ENCODE measurements at regions not wholly inside any gene's neighbourhood (a gene's known extent, or its start where the extent isn't known, plus 50 kb on each side); places are given as distances from the start of the nearest gene placed in this dataset.
"Not testable (repeated sequence)": the region's sequence is repeated elsewhere in the genome, so short reads cannot be mapped to it uniquely, and the experiment has no call there.

- no peak for DNase-seq (ENCODE audit: low read depth)
- no peak for TF ChIP-seq CTCF (conservative IDR thresholded peaks at IDR 0.05; ENCODE audit: low read depth, low read length)
- H3K4me3 ChIP-seq (ENCODE audit: low read depth, low read length), result no peak overlapping the region
These were observed 308.0 kb upstream of the PIK3C3 start for GRCh38 chr18:41646915-41647620.

GRCh38 chr18:41645589-41646360 is 309.3 kb upstream of the PIK3C3 start:
- DNase-seq (ENCODE audit: low read depth), result no peak
- H3K4me3 ChIP-seq (ENCODE audit: low read depth, low read length), result no peak overlapping the region
- TF ChIP-seq CTCF (conservative IDR thresholded peaks at IDR 0.05; ENCODE audit: low read depth, low read length), result no peak

- DNase-seq (ENCODE audit: low read depth), result no peak
- no peak for TF ChIP-seq CTCF (conservative IDR thresholded peaks at IDR 0.05; ENCODE audit: low read depth, low read length)
- H3K4me3 ChIP-seq (ENCODE audit: low read depth, low read length), result no peak overlapping the region
These were observed 310.6 kb upstream of the PIK3C3 start for GRCh38 chr18:41644466-41644865.

- no peak for TF ChIP-seq CTCF (conservative IDR thresholded peaks at IDR 0.05; ENCODE audit: low read depth, low read length)
- H3K4me3 ChIP-seq (ENCODE audit: low read depth, low read length), result no peak overlapping the region
- DNase-seq (ENCODE audit: low read depth), result no peak
These were observed 311.6 kb upstream of the PIK3C3 start for GRCh38 chr18:41643427-41643826.

- DNase-seq (ENCODE audit: low read depth), result no peak
- TF ChIP-seq CTCF (conservative IDR thresholded peaks at IDR 0.05; ENCODE audit: low read depth, low read length), result no peak
These were observed 312.3 kb upstream of the PIK3C3 start for GRCh38 chr18:41642756-41643155.

GRCh38 chr18:41639218-41639617 is 315.8 kb upstream of the PIK3C3 start:
- no peak for TF ChIP-seq CTCF (conservative IDR thresholded peaks at IDR 0.05; ENCODE audit: low read depth, low read length)
- no peak for DNase-seq (ENCODE audit: low read depth)
- H3K4me3 ChIP-seq (ENCODE audit: low read depth, low read length), result no peak overlapping the region

More at GRCh38 chr18:41642756-41643155, 312.3 kb upstream of the PIK3C3 start:
- no peak overlapping the region for H3K4me3 ChIP-seq (ENCODE audit: low read depth, low read length)

GRCh38 chr18:41631723-41632285 is 323.2 kb upstream of the PIK3C3 start:
- H3K4me3 ChIP-seq (ENCODE audit: low read depth, low read length), result peak overlapping the region; percentile 8

More at GRCh38 chr18:41631723-41632285, 323.2 kb upstream of the PIK3C3 start:
- DNase-seq (ENCODE audit: low read depth), result not testable (repeated sequence)
